Body of pancreas (tissue), 4 donors: ENCODE measurements at regions not wholly inside any gene's neighbourhood (a gene's known extent, or its start where the extent isn't known, plus 50 kb on each side); places are given as distances from the start of the nearest gene placed in this dataset.

Source experiments
- ATAC-seq: fragments of 150-250 bp; one replicate; pipeline ENCODE4 v1.9.1; 2016
- DNase-seq, 4 donors: peaks; one replicate each; pipeline ENCODE4 v3.0.0-alpha.2; 2019
- H3K27ac ChIP-seq, 4 donors: fragments of 200-600 bp; sonication (generic); 1 replicate in 3 of 4; 2 replicates in 1 of 4; pipeline versions ENCODE4 v1.5.1 to v1.6.1; 2016 to 2019; ENCODE audit warnings: mild to moderate bottlenecking in 1 of 4, mixed read lengths in 1 of 4, moderate library complexity in 1 of 4
- H3K27me3 ChIP-seq, 2 donors: fragments of 200-600 bp; sonication (generic); one replicate each; pipeline ENCODE4 v1.6.0; 2016; ENCODE audit warnings: mild to moderate bottlenecking in 1 of 2
- H3K36me3 ChIP-seq, 2 donors: fragments of 200-600 bp; sonication (generic); replicated peaks in 1 of 2; 2 replicates each; pipeline ENCODE4 v1.5.1; 2016; ENCODE audit warnings: low read depth in 2 of 2; ENCODE audit not compliant: insufficient read depth in 1 of 2
- H3K4me1 ChIP-seq: fragments of 200-600 bp; sonication (generic); one replicate; pipeline ENCODE4 v1.6.0; 2016
- H3K4me3 ChIP-seq, 2 donors: fragments of 200-600 bp; sonication (generic); 1 replicate in 1 of 2; 2 replicates in 1 of 2; pipeline ENCODE4 v1.5.1; 2016 to 2019
- H3K9me3 ChIP-seq, 3 donors: fragments of 200-600 bp; sonication (generic); 1 replicate in 2 of 3; 2 replicates in 1 of 3; pipeline ENCODE4 v1.5.1; 2016
- CTCF ChIP-seq, 7 experiments: fragments of 450-650 bp in 4 of 7; fragments of 200-600 bp in 3 of 7; sonication (generic) in 3 of 7; IDR thresholded peaks; one replicate each; pipeline ENCODE4 v1.5.1; 2016 to 2019; ENCODE audit warnings: antibody characterized with exemption in 7 of 7
- POLR2A ChIP-seq, 3 donors: fragments of 450-650 bp; IDR thresholded peaks; one replicate each; pipeline ENCODE4 v1.6.1; 2016; ENCODE audit warnings: antibody characterized with exemption in 3 of 3, mild to moderate bottlenecking in 2 of 3
- WGBS, 2 donors: methylation state at CpG; one replicate each; pipeline ENCODE4 v1.1.5; 2017; 5-methylcytosine and 5-hydroxymethylcytosine counted together
- intact Hi-C: fragments of 100-400 bp; cut with DNase I; formaldehyde crosslinking; loops from one replicate; pipeline ENCODE4 v1.15.1; 2023

GRCh38 chr5:102010644-102011043, 285.4 kb downstream of the SLCO4C1 start:
- H3K27ac ChIP-seq, result no peak overlapping the region
- no peaks in the 10 kb centered on the region for H3K4me1 ChIP-seq
- intact Hi-C loops, result no loop called here
- ATAC-seq, result no peak
- H3K36me3 ChIP-seq, result no peaks in the 10 kb centered on the region
- H3K4me3 ChIP-seq, result no peak overlapping the region
- no peaks in the 10 kb centered on the region for H3K9me3 ChIP-seq
- no peak for DNase-seq
- no peak for TF ChIP-seq CTCF (IDR thresholded peaks at IDR 0.05)
- TF ChIP-seq POLR2A (IDR thresholded peaks at IDR 0.05), result no peak
- H3K27me3 ChIP-seq, result no peaks in the 10 kb centered on the region

DNA sequence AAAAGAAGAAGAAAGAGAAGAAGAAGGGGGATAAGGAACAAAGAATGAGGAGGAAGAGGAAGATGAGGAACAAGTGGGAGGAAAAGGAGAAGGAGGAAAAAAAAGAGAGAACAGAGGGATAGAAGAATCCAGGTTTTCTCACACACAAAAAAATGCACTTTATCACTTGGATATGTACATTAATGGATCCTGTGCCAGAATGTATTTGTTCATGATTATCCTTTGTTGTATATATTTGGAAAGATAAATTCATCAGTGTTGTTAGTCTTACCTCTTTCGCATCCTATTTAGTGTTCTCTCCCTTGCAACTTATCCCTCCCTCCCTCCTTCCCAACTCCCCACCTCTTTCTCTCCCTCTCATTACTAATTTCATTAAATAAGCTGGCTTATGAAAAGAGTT, 298.8 kb downstream of the SLCO4C1 start:
- Histone ChIP-seq H3K27me3 (no peaks in the 10 kb centered on the region), H3K9me3 (no peaks in the 10 kb centered on the region), H3K4me3 (no peak overlapping the region), H3K27ac (no peak overlapping the region), H3K36me3 (no peaks in the 10 kb centered on the region), H3K4me1 (no peaks in the 10 kb centered on the region)
- no peak for ATAC-seq
- no peak for DNase-seq
- 78 to 82% methylated on average over 1 of the region's 1 CpG for WGBS, 2 donors
- no peak for TF ChIP-seq CTCF (IDR thresholded peaks at IDR 0.05)
- no peak for TF ChIP-seq POLR2A (IDR thresholded peaks at IDR 0.05)
- intact Hi-C loops, result no loop called here

DNA sequence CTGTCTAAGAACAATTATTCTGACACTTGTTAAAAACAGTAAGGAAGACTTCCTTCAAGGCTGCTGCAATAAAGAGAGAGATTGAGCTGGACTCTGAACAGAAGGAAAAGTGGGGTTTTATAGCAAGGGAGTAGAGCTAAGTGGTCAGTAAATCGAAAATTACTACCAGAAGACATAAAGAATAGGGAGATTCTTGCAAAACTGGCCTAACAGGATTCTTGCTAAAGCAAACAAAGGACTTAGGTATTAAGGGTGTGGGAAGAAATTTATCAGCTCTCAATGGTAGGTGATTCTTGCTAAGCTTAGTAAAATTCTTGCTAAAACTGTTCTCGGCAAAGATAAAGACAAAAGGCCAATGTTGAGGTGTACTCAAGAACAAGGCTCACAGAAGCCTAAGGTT, 300.5 kb downstream of the SLCO4C1 start:
- no peak for TF ChIP-seq POLR2A (IDR thresholded peaks at IDR 0.05)
- no peak for TF ChIP-seq CTCF (IDR thresholded peaks at IDR 0.05)
- no peaks in the 10 kb centered on the region for H3K36me3 ChIP-seq
- no peak overlapping the region for H3K4me3 ChIP-seq
- ATAC-seq (peak; percentile 68), DNase-seq (peak in 1 of 4 donors; percentile 3)
- H3K27ac ChIP-seq, result peak overlapping the region in 2 of 4 donors; percentile 6 to 15
- H3K4me1 ChIP-seq, result no peaks in the 10 kb centered on the region
- intact Hi-C loops, result no loop called here
- no peaks in the 10 kb centered on the region for H3K9me3 ChIP-seq
- 16 to 23% methylated on average over 2 of the region's 2 CpGs for WGBS, 2 donors
- no peaks in the 10 kb centered on the region for H3K27me3 ChIP-seq

- H3K27me3 ChIP-seq, result no peaks in the 10 kb centered on the region
- no peak overlapping the region for H3K27ac ChIP-seq
- no peak overlapping the region for H3K4me3 ChIP-seq
- no peak for ATAC-seq
- 60 to 64% methylated on average over 1 of the region's 1 CpG for WGBS, 2 donors
- H3K36me3 ChIP-seq, result no peaks in the 10 kb centered on the region
- H3K4me1 ChIP-seq, result no peaks in the 10 kb centered on the region
- no peak for TF ChIP-seq POLR2A (IDR thresholded peaks at IDR 0.05)
- TF ChIP-seq CTCF (IDR thresholded peaks at IDR 0.05), result no peak
- no peaks in the 10 kb centered on the region for H3K9me3 ChIP-seq
- intact Hi-C loops, result no loop called here
- DNase-seq, result no peak
Measured at GRCh38 chr5:101991486-101991885, 304.6 kb downstream of the SLCO4C1 start.

GRCh38 chr5:101989659-101990058, 306.4 kb downstream of the SLCO4C1 start:
- intact Hi-C loops, result no loop called here
- Histone ChIP-seq H3K27me3 (no peaks in the 10 kb centered on the region), H3K36me3 (no peaks in the 10 kb centered on the region), H3K4me1 (no peaks in the 10 kb centered on the region), H3K4me3 (no peak overlapping the region), H3K27ac (no peak overlapping the region), H3K9me3 (no peaks in the 10 kb centered on the region)
- DNase-seq (no peak), ATAC-seq (no peak)
- TF ChIP-seq POLR2A (IDR thresholded peaks at IDR 0.05) (no peak), CTCF (IDR thresholded peaks at IDR 0.05) (no peak)
- WGBS, 2 donors, result 77 to 82% methylated on average over 1 of the region's 1 CpG
